Endothelial cell (in vitro differentiated cells): ENCODE measurements at regions not wholly inside any gene's neighbourhood (a gene's known extent, or its start where the extent isn't known, plus 50 kb on each side); places are given as distances from the start of the nearest gene placed in this dataset.

Source experiments
- DNase-seq: peaks from one replicate; pipeline ENCODE4 v3.0.0; 2021; ENCODE audit warnings: low spot score
- H3K27ac Mint-ChIP-seq: one replicate; pipeline ENCODE4 v1.8.0; 2021; ENCODE audit warnings: mixed read lengths, inconsistent platforms; ENCODE audit not compliant: unreplicated experiment
- H3K27me3 Mint-ChIP-seq: one replicate; pipeline ENCODE4 v1.8.0; 2021; ENCODE audit warnings: mild to moderate bottlenecking, moderate library complexity, mixed read lengths, inconsistent platforms; ENCODE audit not compliant: unreplicated experiment
- H3K36me3 Mint-ChIP-seq: one replicate; pipeline ENCODE4 v1.8.0; 2021; ENCODE audit warnings: mild to moderate bottlenecking, low read depth, mixed read lengths, inconsistent platforms; ENCODE audit not compliant: unreplicated experiment
- H3K4me1 Mint-ChIP-seq: one replicate; pipeline ENCODE4 v1.8.0; 2021; ENCODE audit warnings: mild to moderate bottlenecking, mixed read lengths, inconsistent platforms; ENCODE audit not compliant: unreplicated experiment
- H3K4me3 Mint-ChIP-seq: one replicate; pipeline ENCODE4 v1.8.0; 2021; ENCODE audit warnings: mild to moderate bottlenecking, mixed read lengths, inconsistent platforms; ENCODE audit not compliant: unreplicated experiment
- H3K9me3 Mint-ChIP-seq: one replicate; pipeline ENCODE4 v1.8.0; 2021; ENCODE audit warnings: mixed read lengths, inconsistent platforms; ENCODE audit not compliant: unreplicated experiment
- TF ChIP-seq, protein P1 (sequence below): fragments of 200-600 bp; sonication (generic); IDR thresholded peaks from one replicate; pipeline ENCODE4 v1.5.0; 2021; ENCODE audit warnings: antibody characterized with exemption; ENCODE audit not compliant: unreplicated experiment

DNA sequence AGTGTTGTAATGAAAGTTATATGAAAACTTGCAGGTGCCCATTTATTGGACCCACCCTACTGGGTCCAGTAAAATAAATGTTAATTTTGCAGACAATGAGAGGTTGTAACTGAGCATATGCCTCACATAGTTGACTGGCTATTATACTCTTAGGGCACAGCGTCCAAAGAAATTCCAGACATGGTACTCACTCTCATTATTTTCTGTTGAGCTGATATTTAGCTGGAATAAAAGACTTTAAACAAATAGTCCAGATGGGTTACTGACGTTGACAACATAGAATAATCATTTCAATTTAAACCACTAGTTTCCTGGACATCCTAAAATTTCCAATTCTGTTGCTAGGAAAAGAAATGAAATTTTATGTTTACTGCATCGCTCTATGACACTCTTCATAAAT, 174.5 kb downstream of the ZNF365 start:
- Mint-ChIP-seq H3K27ac (no peak overlapping the region), H3K4me3 (no peak overlapping the region), H3K27me3 (peaks cover 1% of the 10 kb centered on the region), H3K36me3 (no peaks in the 10 kb centered on the region), H3K9me3 (no peaks in the 10 kb centered on the region), H3K4me1 (no peaks in the 10 kb centered on the region)
- TF ChIP-seq, protein P1, sequence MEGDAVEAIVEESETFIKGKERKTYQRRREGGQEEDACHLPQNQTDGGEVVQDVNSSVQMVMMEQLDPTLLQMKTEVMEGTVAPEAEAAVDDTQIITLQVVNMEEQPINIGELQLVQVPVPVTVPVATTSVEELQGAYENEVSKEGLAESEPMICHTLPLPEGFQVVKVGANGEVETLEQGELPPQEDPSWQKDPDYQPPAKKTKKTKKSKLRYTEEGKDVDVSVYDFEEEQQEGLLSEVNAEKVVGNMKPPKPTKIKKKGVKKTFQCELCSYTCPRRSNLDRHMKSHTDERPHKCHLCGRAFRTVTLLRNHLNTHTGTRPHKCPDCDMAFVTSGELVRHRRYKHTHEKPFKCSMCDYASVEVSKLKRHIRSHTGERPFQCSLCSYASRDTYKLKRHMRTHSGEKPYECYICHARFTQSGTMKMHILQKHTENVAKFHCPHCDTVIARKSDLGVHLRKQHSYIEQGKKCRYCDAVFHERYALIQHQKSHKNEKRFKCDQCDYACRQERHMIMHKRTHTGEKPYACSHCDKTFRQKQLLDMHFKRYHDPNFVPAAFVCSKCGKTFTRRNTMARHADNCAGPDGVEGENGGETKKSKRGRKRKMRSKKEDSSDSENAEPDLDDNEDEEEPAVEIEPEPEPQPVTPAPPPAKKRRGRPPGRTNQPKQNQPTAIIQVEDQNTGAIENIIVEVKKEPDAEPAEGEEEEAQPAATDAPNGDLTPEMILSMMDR: no peak
- no peak for DNase-seq

DNA sequence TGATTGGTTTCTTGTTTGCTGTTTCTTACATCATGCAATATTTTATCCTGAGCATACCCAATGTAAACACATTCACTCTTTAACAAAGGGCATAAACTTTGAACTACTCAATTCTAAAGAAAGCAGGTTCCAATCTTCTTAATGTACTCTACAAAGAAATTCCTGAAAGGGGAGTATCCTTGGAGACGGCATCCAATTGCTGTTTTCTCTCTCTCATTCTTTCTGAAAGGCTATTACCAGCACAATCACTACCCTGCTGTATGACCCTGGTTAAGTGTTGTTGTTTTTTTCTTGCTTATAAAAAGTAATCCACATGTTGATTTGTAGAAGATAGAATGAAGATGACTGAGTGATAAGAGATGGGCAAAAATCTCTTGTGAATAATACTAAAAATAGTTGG, 176.0 kb downstream of the ZNF365 start:
- DNase-seq: no peak
- H3K9me3 Mint-ChIP-seq: no peaks in the 10 kb centered on the region
- no peaks in the 10 kb centered on the region for H3K36me3 Mint-ChIP-seq
- H3K4me3 Mint-ChIP-seq: no peak overlapping the region
- H3K27me3 Mint-ChIP-seq: peaks cover 1% of the 10 kb centered on the region
- H3K27ac Mint-ChIP-seq: no peak overlapping the region
- H3K4me1 Mint-ChIP-seq: no peaks in the 10 kb centered on the region
- TF ChIP-seq, protein P1: no peak

DNA sequence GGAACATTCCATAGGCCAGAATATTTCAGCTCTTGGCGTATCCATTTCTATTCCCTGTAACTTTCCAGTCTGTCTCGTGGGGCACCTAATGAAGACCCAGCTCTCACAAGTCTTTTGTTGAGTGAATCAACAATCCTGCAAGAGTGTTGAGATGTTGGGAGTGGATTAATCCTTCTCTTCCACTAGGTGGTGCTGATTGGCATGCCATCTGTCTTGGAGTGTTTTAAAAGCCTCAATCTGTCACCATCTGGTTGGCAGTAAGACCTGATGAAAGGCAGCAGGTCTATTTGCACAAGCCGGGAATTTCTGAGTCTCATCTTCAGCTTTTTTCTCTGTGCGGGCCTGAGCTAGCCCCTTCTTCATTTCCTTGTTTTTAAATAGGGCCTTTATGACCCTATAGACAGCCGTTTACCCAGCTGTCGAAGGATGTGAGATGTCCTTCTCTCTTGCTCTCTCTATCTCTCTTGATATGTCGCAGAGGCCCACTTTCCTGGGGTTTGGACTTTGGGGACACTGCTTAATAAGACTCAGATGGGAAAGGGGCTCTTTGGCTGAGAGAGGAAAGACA, 180.5 kb downstream of the ZNF365 start:
- TF ChIP-seq, protein P1: peak; percentile 41
- Mint-ChIP-seq H3K4me1 (no peaks in the 10 kb centered on the region), H3K4me3 (no peak overlapping the region), H3K36me3 (no peaks in the 10 kb centered on the region), H3K27me3 (no peaks in the 10 kb centered on the region), H3K9me3 (no peaks in the 10 kb centered on the region), H3K27ac (no peak overlapping the region)
- no peak for DNase-seq

DNA sequence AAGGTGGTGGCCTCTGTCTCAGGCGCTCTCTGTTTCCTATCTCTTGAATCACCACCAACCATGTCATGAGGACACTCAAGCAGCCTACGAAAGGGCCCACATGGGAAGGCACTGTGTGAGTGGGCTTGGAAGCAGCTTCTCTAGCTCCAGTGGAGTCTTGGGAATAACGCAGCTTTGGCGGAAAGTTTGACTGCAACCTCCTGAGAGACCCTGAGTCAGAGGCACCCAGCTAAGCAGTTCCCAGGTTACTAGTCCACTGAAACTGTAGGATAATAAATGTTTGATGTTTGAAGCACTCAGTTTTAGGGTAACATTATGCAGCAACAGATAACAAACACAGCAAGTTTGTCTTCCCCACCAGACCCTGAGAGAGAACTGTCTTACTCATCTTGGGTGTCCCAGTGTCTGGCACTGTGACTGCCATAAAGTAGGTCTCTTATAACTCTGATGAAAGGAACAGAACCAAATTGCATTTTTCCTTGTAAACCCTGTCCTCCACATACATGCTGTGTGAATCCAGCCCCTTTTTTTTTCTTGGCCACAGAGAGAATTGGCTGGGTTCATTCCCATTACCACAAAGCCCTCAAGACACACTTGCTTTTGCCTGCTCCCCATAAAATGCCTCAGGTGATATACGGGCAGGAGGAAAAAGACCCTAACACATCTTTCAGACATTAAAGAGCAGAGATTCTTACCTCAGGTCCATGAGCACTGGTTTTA, 185.5 kb downstream of the ZNF365 start:
- TF ChIP-seq, protein P1: no peak
- no peaks in the 10 kb centered on the region for H3K4me1 Mint-ChIP-seq
- DNase-seq: no peak
- no peak overlapping the region for H3K4me3 Mint-ChIP-seq
- H3K27ac Mint-ChIP-seq: no peak overlapping the region
- no peaks in the 10 kb centered on the region for H3K36me3 Mint-ChIP-seq
- no peaks in the 10 kb centered on the region for H3K9me3 Mint-ChIP-seq
- peaks cover 2% of the 10 kb centered on the region for H3K27me3 Mint-ChIP-seq

DNA sequence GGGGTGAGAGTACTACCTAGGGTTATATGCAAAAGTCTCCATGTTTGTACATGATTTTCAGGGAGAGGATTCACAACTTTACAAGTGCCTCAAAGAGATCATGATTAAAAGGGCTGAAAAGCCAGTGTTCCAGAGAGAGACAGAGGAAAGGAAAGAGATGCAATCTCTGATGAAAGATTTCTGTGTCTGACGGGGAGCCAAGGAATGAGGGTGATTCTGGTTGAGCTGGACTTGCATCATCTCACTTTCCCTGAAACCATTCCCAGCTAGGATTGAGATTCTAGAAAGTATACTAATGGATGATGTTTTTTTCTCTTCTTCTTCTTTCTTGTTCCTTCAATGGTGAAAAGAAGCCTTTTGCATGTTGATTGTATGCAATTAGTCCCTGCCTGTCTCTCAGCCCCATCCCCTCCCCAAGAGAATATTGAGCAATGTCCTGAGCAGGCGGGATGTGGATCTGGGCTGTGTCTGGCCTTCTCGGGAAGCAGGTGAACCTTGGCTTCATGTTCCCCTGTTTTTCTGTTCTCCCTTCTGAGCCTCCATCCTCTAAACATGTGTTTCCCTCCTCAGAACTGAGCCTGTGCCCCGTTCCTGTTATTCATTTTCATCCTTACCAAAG, 186.1 kb downstream of the ZNF365 start:
- no peak for DNase-seq
- no peaks in the 10 kb centered on the region for H3K36me3 Mint-ChIP-seq
- H3K27ac Mint-ChIP-seq: no peak overlapping the region
- H3K9me3 Mint-ChIP-seq: no peaks in the 10 kb centered on the region
- no peak overlapping the region for H3K4me3 Mint-ChIP-seq
- TF ChIP-seq, protein P1: no peak
- peaks cover 2% of the 10 kb centered on the region for H3K27me3 Mint-ChIP-seq
- H3K4me1 Mint-ChIP-seq: no peaks in the 10 kb centered on the region
